ENCODE measurements at regions not wholly inside any gene's neighbourhood (a gene's known extent, or its start where the extent isn't known, plus 50 kb on each side); places are given as distances from the start of the nearest gene placed in this dataset.

DNA sequence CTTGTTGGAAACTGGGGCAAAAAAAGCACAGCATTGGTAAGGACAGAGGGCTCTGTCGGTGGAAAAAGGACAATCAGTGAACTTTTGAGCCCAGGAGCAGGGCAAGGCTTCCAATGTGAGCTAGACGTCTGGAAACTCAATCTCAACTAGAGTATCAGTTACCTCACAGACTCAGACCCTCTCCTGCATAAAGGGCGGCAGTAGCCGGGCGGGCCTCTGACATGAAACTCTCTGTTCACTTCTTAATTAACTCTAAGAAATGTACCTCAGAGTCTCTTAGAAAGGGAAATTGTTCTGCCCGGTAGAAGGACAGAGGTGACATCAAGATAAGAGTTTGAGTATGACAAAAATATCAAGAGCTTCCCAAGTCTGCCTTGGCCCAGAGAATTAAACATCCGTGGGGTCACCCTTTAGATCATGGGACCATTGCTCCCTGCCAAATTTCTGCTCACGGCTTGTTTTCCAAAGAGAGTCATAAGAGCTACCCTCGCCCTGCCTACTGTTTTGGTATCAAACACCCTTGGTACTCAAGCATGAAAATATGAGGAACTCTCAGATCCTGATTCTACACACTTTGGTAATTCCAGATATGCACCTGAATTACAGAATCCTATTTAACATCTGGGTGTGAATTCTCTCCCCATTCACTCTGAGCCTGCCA lies 103.5 kb upstream of the PKDCC start:
- no peaks in the 10 kb centered on the region for H3K36me3 ChIP-seq (ENCODE audit: insufficient read depth, low read length)
- 88% methylated on average over 9 of the region's 9 CpGs for WGBS
- peaks cover 43% of the 10 kb centered on the region for H3K4me1 ChIP-seq (ENCODE audit: insufficient read depth, low read length)
- H3K9me3 ChIP-seq (ENCODE audit: insufficient read depth, low read depth, low read length): no peaks in the 10 kb centered on the region
- H3K27ac ChIP-seq (ENCODE audit: low read depth, low read length): no peak overlapping the region
- H3K9ac ChIP-seq (ENCODE audit: low read depth, low read length): no peak overlapping the region
- 0 out of 2 replicates have a peak, but pooled peaks cover 3% of the 10 kb centered on the region for H3K27me3 ChIP-seq (ENCODE audit: insufficient read depth, low read length)
- H3K4me3 ChIP-seq (ENCODE audit: low read length): no peak overlapping the region

DNA sequence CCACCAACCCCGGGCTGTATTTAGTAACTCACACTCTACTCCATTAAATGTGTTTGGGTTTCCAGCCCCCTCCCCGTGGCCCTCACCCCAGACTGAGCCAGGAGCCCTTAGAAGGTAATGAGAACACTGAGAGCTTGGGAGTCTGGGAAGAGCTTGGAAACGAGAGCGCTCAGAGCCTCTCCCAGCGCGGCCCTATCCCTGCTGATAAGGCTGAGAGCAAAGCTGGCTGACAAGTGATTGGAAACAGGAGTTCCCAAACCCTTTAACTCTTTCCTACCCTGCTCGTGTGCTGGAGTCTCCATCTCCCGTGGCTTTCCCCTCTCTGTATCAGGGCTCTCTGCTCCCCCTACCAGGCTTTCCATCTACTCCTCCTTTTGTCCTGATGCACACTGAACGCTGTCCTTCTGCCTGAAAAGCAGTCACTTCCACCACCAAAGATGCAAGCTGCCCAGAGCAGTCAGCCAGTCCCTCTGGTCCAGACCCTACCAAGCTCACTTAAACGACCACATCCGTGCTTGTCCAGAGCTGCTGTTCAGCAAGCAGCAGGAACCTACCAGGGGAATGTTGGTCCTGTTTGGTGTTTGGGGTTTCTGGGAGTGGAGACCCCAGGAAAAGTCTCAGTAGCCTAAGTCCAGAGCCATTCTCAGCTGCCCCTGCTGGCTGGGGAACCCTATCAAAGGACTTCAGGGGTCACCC lies 100.0 kb upstream of the PKDCC start:
- peaks cover 44% of the 10 kb centered on the region for H3K4me1 ChIP-seq (ENCODE audit: insufficient read depth, low read length)
- H3K9ac ChIP-seq (ENCODE audit: low read depth, low read length): peak overlapping the region; percentile 13; the same call in 1 of the 2 replicates
- H3K27me3 ChIP-seq (ENCODE audit: insufficient read depth, low read length): 0 out of 2 replicates have a peak, but pooled peaks cover 3% of the 10 kb centered on the region
- H3K36me3 ChIP-seq (ENCODE audit: insufficient read depth, low read length): no peaks in the 10 kb centered on the region
- WGBS: 3% methylated on average over 10 of the region's 11 CpGs
- no peaks in the 10 kb centered on the region for H3K9me3 ChIP-seq (ENCODE audit: insufficient read depth, low read depth, low read length)
- peak overlapping the region; percentile 22 for H3K4me3 ChIP-seq (ENCODE audit: low read length)
- peak overlapping the region; percentile 86 for H3K27ac ChIP-seq (ENCODE audit: low read depth, low read length)

DNA sequence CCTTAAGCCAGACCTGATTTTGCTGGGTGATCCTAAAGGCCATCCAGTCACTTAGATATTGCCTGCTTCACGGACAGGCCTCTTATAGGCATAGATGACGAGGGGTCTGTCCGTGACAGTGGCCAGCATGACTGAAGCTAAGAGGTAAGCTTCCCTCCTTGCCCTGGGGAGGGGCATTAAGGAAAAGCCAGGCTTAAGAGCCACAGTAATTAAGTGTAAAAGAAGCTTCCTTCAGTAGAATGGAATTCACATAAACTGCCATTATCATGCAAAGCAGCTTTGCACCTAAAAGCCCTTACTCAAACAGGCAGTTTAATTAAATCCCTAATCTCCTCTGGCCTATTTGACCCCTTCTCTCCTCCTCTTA lies 99.4 kb upstream of the PKDCC start:
- H3K4me1 ChIP-seq (ENCODE audit: insufficient read depth, low read length): peaks cover 44% of the 10 kb centered on the region
- H3K27me3 ChIP-seq (ENCODE audit: insufficient read depth, low read length): 0 out of 2 replicates have a peak, but pooled peaks cover 3% of the 10 kb centered on the region
- H3K9me3 ChIP-seq (ENCODE audit: insufficient read depth, low read depth, low read length): no peaks in the 10 kb centered on the region
- H3K27ac ChIP-seq (ENCODE audit: low read depth, low read length): peak overlapping the region; percentile 86
- WGBS: 2% methylated on average over 3 of the region's 3 CpGs
- peak overlapping the region; percentile 22 for H3K4me3 ChIP-seq (ENCODE audit: low read length)
- H3K36me3 ChIP-seq (ENCODE audit: insufficient read depth, low read length): no peaks in the 10 kb centered on the region
- peak overlapping the region; percentile 13; the same call in 1 of the 2 replicates for H3K9ac ChIP-seq (ENCODE audit: low read depth, low read length)

DNA sequence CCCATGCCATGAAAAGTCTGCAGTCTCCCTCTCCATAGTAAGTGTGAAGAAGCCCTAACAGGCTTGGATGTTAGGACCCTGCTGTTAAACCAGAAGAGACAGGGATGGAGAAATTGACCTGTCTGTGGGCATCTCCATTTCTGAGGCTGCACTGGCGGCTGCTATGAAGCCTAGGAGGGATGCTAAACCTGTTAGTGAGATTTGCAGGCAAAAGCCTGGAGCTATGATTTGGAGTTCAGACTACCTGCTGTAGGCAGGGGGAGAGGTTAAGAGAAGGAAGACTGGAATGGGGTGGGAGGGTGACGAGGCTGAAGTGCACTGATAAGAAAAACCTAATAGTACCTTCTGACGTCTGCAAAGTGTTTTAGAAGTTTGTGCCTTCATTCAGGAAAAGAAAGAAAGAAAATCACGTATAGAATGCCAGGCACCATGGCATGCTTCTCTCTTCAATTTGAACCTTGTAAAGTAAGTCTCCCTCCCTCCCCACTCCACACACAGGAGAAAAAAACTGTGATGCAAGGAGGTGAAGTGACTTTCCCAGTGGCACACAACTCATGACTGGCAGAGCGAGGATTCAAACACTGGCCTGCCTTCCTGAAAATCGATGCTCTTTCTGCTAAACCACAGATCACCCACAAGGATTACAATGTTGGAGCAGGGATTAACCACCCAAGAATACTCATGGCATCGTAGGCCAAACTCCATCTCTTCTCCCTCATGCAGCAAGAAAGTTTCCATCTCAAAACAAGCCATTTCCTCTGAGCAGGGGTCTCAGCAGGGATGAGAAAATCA lies 98.5 kb upstream of the PKDCC start:
- no peaks in the 10 kb centered on the region for H3K36me3 ChIP-seq (ENCODE audit: insufficient read depth, low read length)
- H3K4me3 ChIP-seq (ENCODE audit: low read length): no peak overlapping the region
- H3K27me3 ChIP-seq (ENCODE audit: insufficient read depth, low read length): 0 out of 2 replicates have a peak, but pooled peaks cover 3% of the 10 kb centered on the region
- peak overlapping the region; percentile 51; the same call in 1 of the 2 replicates for H3K27ac ChIP-seq (ENCODE audit: low read depth, low read length)
- no peaks in the 10 kb centered on the region for H3K9me3 ChIP-seq (ENCODE audit: insufficient read depth, low read depth, low read length)
- WGBS: 48% methylated on average over 7 of the region's 7 CpGs
- peaks cover 44% of the 10 kb centered on the region for H3K4me1 ChIP-seq (ENCODE audit: insufficient read depth, low read length)
- H3K9ac ChIP-seq (ENCODE audit: low read depth, low read length): peak overlapping the region; percentile 28; the same call in 1 of the 2 replicates

DNA sequence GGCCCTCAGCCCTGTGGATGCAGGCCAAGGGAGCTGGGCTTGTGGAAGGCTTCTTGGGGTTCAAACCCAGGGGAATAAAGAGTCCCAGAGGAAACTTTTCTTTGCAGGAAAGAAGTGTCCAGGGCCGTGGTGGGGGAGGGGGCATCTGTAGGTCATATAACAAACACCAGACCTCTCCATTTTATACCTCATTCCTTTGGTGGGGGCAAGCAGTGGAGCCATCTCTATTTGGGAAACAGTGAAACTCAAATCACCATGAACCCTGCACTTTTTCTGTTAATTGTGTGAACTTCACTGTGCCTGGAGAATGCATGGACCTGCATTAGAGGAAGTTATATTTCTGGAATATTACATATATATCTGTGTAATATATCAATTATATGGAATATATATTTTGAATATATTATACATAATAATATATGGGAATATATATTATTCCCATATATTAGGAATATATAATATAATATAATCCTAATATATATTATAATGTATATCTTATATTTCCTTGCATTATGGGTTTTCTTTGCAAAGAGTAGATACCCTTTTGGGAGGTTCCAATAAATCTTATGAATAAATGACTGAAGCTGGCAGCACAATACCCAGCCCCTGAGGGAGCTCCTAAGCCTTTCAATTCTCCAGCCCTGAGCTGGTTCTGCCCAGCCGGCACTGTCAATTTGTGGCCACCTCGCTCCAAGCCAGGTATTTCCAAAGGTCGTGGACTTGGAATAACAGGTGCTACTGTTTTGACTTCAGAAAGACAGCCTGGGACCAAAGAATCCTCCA lies 97.7 kb upstream of the PKDCC start:
- Histone ChIP-seq H3K27ac (ENCODE audit: low read depth, low read length) (peak overlapping the region; percentile 48; the same call in 1 of the 2 replicates), H3K9ac (ENCODE audit: low read depth, low read length) (0 out of 2 replicates have a peak overlapping the region, but pooled peaks have one; percentile 28), H3K27me3 (ENCODE audit: insufficient read depth, low read length) (0 out of 2 replicates have a peak, but pooled peaks cover 3% of the 10 kb centered on the region), H3K4me1 (ENCODE audit: insufficient read depth, low read length) (peaks cover 44% of the 10 kb centered on the region), H3K9me3 (ENCODE audit: insufficient read depth, low read depth, low read length) (no peaks in the 10 kb centered on the region), H3K36me3 (ENCODE audit: insufficient read depth, low read length) (no peaks in the 10 kb centered on the region), H3K4me3 (ENCODE audit: low read length) (no peak overlapping the region)
- 78% methylated on average over 3 of the region's 4 CpGs for WGBS

DNA sequence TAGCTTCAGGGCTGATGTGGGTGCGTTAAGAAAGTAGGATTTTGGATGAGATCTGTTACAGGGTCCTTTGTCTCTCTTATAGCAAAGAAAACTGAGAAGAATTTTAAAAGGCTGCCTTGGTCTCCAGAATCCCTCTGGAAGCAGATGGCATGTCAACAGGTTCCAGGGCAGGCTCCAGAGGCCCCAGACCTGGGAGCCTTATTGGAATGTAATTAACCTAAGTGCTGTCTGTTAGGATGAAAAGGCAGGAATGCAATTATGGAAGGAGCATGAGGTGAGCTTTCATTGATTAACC lies 97.2 kb upstream of the PKDCC start:
- H3K4me3 ChIP-seq (ENCODE audit: low read length): no peak overlapping the region
- 0 out of 2 replicates have a peak, but pooled peaks cover 3% of the 10 kb centered on the region for H3K27me3 ChIP-seq (ENCODE audit: insufficient read depth, low read length)
- H3K9ac ChIP-seq (ENCODE audit: low read depth, low read length): no peak overlapping the region
- H3K9me3 ChIP-seq (ENCODE audit: insufficient read depth, low read depth, low read length): no peaks in the 10 kb centered on the region
- H3K4me1 ChIP-seq (ENCODE audit: insufficient read depth, low read length): peaks cover 44% of the 10 kb centered on the region
- peak overlapping the region; percentile 39; the same call in 1 of the 2 replicates for H3K27ac ChIP-seq (ENCODE audit: low read depth, low read length)
- 60% methylated on average over 1 of the region's 1 CpG for WGBS
- no peaks in the 10 kb centered on the region for H3K36me3 ChIP-seq (ENCODE audit: insufficient read depth, low read length)

DNA sequence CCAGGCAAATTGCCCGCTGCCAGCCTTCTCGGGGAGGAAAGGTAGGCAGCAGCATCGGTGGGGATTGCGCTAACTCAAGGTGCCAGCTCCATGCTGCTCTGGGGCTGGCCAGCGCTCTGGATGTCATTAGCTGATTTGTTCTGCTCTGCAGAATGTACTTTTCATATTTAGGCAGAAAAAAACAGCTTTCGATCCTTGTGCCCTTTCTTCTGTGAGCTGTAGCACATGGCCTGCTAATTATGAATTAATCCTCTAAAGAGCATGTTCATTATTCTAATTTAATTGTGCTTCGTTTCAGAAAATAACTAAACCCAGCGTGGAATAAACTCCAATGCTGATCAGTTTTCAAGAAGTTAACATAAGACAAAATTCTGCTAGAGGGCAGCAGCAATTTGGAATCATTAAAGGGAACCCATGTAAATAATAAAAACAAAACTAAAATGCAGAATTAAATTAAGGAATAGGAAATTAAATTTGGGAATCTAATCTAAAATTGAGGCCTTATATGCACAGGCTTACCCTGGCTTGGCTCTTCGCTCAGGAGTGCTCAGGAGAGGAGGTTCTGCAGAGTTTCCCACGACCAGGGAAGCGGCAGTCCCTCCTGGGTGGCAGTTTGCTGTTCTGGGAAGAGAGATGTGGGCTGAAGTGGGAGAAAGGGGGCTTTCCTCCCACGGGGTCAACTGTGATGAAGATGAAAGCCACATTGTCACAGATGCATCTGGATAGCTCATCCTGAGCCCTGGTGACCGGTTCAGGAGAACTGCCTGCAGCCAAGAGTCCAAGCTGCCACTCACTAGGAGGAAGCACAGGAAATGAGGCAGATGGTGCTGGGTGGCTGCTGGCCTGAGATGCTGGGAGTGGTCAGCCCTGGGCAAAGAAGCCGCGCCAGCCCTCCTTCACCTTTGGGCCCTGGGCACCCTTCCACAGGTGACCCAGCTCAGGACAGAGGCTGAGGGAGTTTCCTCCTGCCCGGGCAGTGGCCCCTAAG lies 93.2 kb upstream of the PKDCC start:
- H3K4me3 ChIP-seq (ENCODE audit: low read length): no peak overlapping the region
- 90% methylated on average over 16 of the region's 16 CpGs for WGBS
- no peaks in the 10 kb centered on the region for H3K9me3 ChIP-seq (ENCODE audit: insufficient read depth, low read depth, low read length)
- H3K4me1 ChIP-seq (ENCODE audit: insufficient read depth, low read length): peaks cover 16% of the 10 kb centered on the region
- no peaks in the 10 kb centered on the region for H3K27me3 ChIP-seq (ENCODE audit: insufficient read depth, low read length)
- no peak overlapping the region for H3K9ac ChIP-seq (ENCODE audit: low read depth, low read length)
- no peaks in the 10 kb centered on the region for H3K36me3 ChIP-seq (ENCODE audit: insufficient read depth, low read length)
- no peak overlapping the region for H3K27ac ChIP-seq (ENCODE audit: low read depth, low read length)

DNA sequence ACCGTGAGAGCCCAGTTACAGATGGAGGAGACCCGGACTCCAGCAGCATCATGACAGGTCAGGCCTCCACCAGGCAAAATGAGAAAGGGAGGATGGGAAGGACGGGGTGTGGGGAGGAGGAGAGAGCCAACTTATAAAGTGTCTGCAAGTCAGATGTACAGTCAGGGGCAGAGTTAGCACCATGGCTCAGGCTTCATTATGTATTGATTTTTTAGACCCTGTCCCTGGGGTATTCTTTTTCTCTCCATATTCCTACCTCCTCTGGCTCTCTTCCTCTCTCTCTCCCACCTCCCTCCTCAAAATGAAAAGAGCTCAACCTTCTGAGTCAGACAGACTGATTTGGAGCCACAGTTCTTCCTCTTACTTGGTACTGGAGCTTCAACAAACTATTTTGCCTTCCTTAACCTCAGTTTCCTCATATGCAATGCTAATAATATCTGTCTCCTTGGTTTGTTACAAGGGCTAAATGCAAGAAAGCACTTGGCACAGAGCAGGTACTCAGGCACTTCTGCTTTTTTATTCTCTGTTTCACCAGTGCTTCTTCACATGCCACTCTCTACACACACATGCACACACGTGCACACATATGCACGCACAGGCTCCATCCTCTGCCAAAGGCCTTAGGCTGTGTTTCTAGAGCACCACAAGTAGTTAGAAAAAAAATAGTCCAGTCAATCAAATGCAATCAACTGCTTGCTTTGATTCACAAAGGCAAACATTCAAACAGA lies 92.3 kb upstream of the PKDCC start:
- Histone ChIP-seq H3K4me1 (ENCODE audit: insufficient read depth, low read length) (peaks cover 7% of the 10 kb centered on the region), H3K9ac (ENCODE audit: low read depth, low read length) (no peak overlapping the region), H3K36me3 (ENCODE audit: insufficient read depth, low read length) (no peaks in the 10 kb centered on the region), H3K27ac (ENCODE audit: low read depth, low read length) (no peak overlapping the region), H3K4me3 (ENCODE audit: low read length) (no peak overlapping the region), H3K27me3 (ENCODE audit: insufficient read depth, low read length) (no peaks in the 10 kb centered on the region), H3K9me3 (ENCODE audit: insufficient read depth, low read depth, low read length) (no peaks in the 10 kb centered on the region)
- WGBS: 93% methylated on average over 5 of the region's 5 CpGs

DNA sequence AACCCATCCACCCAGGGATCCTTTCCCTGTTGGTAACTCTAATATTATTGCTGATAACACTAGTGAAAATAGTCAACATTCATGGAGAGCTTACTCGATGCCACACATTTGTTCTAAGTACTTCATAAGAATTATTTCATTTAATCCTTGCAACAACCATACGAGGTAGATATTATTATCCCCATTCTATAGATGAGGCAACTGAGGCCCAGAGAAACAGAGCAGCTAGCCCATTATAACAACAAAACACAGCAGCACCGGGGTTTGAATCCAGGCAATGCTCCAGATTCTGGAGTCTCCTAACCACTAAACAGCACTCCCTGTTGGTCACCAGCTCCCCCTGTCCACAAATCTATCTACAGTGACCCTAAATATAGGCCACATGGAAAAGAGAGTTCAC lies 90.4 kb upstream of the PKDCC start:
- no peak overlapping the region for H3K9ac ChIP-seq (ENCODE audit: low read depth, low read length)
- 94% methylated on average over 3 of the region's 3 CpGs for WGBS
- H3K4me1 ChIP-seq (ENCODE audit: insufficient read depth, low read length): no peaks in the 10 kb centered on the region

More for the DNA sequence above, 90.4 kb upstream of the PKDCC start:
- Histone ChIP-seq H3K36me3 (ENCODE audit: insufficient read depth, low read length) (no peaks in the 10 kb centered on the region), H3K27ac (ENCODE audit: low read depth, low read length) (no peak overlapping the region), H3K9me3 (ENCODE audit: insufficient read depth, low read depth, low read length) (no peaks in the 10 kb centered on the region), H3K4me3 (ENCODE audit: low read length) (no peak overlapping the region), H3K27me3 (ENCODE audit: insufficient read depth, low read length) (no peaks in the 10 kb centered on the region)

Data from HUES64 (cell line).